NB4 (cell line): ENCODE measurements at regions not wholly inside any gene's neighbourhood (a gene's known extent, or its start where the extent isn't known, plus 50 kb on each side); places are given as distances from the start of the nearest gene placed in this dataset.

ENCODE experiments used
- DNase-seq: peaks from one replicate; pipeline ENCODE4 v3.0.0; 2010; ENCODE audit warnings: low read depth
- H3K4me3 ChIP-seq: one replicate; pipeline ENCODE4 v1.5.1; 2011; ENCODE audit warnings: mild to moderate bottlenecking, low read depth, low read length, moderate library complexity
- MYC ChIP-seq: IDR thresholded peaks from 2 replicates; pipeline ENCODE4 v1.6.1; 2011; ENCODE audit warnings: low read depth, low read length
- POLR2A ChIP-seq: IDR thresholded peaks from 2 replicates; pipeline ENCODE4 v1.6.1; 2011; ENCODE audit warnings: mild to moderate bottlenecking; ENCODE audit not compliant: insufficient read length; ENCODE audit errors: extremely low read depth
- TF ChIP-seq, protein P1 (sequence below): IDR thresholded peaks from 2 replicates; pipeline ENCODE4 v1.6.1; 2011; ENCODE audit warnings: low read depth, low read length
- TF ChIP-seq, protein P2 (sequence below): IDR thresholded peaks from one replicate; pipeline ENCODE4 v1.5.1; 2012; ENCODE audit warnings: low read depth, low read length

DNA sequence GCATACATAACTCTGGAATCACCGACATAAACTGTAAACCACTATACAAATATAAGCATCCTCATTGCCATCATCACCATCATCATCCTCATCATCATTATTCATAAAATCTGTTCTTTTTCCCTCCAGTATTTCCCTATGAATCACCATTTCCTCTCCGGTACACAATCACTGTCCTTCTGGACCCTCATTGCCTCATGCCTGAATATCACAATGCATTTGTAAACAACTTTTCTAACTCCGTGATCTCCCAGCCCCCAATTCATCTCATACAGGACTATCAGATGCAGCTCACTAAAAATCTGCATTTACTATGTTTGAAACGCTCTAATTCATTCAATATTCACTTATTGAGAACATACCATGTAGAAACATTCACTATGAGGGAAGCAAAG is 339.7 kb downstream of the TBC1D32 start:
- no peak for DNase-seq
- TF ChIP-seq, protein P1, sequence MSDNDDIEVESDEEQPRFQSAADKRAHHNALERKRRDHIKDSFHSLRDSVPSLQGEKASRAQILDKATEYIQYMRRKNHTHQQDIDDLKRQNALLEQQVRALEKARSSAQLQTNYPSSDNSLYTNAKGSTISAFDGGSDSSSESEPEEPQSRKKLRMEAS: no peak
- TF ChIP-seq, protein P2, sequence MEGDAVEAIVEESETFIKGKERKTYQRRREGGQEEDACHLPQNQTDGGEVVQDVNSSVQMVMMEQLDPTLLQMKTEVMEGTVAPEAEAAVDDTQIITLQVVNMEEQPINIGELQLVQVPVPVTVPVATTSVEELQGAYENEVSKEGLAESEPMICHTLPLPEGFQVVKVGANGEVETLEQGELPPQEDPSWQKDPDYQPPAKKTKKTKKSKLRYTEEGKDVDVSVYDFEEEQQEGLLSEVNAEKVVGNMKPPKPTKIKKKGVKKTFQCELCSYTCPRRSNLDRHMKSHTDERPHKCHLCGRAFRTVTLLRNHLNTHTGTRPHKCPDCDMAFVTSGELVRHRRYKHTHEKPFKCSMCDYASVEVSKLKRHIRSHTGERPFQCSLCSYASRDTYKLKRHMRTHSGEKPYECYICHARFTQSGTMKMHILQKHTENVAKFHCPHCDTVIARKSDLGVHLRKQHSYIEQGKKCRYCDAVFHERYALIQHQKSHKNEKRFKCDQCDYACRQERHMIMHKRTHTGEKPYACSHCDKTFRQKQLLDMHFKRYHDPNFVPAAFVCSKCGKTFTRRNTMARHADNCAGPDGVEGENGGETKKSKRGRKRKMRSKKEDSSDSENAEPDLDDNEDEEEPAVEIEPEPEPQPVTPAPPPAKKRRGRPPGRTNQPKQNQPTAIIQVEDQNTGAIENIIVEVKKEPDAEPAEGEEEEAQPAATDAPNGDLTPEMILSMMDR: no peak
- TF ChIP-seq POLR2A: no peak
- no peak for TF ChIP-seq MYC
- H3K4me3 ChIP-seq: no peak overlapping the region

DNA sequence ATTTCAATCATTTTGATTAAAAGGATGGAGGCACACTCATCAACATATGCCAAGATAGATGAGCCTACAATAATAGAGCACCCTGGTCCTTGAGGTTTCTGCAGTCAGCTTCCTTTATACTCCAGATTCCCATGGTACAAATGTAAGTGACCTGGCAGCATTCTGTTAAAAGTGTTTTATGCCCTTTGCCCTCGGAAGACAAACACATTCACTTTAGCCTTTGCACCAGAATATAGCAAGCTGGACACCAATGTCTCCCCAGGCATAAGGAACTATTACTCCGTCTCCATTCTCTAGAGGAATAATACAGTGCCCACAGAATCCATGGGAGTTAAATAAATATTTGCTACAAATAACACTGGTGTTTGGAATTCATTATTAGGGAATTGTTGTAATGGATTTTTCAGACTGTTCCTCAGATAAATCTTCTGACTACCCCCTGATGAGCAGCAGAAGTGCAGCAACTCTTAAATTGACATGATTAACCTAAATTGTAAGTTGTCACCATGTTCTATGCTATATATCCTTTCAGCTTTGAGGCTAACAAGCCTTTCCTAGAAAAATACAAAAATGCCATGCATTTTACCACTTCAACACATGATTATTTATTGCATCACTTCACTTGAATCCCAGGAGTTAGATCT is 340.2 kb downstream of the TBC1D32 start:
- no peak overlapping the region for H3K4me3 ChIP-seq
- no peak for DNase-seq
- TF ChIP-seq, protein P2: no peak
- TF ChIP-seq, protein P1: no peak
- TF ChIP-seq POLR2A: no peak
- no peak for TF ChIP-seq MYC

DNA sequence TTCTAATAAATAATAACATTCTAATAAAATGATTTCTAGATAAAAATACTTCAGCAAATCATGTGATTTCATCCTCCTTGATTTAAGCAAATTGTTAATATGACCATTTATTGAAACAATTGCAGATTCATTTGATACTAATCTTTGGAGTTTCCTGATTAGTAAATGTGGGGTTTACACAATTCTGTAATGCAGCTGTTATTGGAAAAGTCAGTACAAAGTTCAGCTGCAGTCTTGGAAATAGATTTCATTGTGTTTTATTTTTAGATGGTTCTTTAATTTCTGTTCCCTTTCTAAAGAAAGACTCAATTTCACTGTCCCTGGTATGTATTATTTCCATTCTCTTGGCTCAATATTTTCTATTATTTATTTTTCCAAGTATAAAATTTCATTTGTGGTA is 342.0 kb downstream of the TBC1D32 start:
- DNase-seq: no peak
- no peak overlapping the region for H3K4me3 ChIP-seq
- TF ChIP-seq, protein P1: no peak
- TF ChIP-seq MYC: no peak
- TF ChIP-seq, protein P2: no peak
- TF ChIP-seq POLR2A: no peak

DNA sequence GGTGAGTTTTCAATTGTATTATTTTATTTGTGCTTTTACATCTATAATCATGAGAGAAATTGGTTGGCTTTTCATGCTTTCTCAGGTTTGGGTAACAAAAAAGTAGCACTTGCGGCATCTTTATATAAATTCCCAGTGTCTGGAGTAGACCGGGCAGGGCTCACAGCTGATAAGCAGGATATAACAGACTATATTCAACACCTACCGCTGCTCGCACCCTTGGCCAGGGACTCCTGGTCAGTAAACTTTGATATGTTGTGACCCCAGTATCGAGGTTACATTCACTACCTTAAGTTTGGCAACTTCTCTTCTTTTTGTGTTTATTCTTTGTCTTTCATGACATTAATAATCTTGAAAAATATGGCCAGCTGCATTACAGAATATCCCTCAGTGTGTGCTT is 343.4 kb downstream of the TBC1D32 start:
- H3K4me3 ChIP-seq: no peak overlapping the region
- DNase-seq: no peak
- TF ChIP-seq, protein P1: no peak
- TF ChIP-seq, protein P2: no peak
- TF ChIP-seq POLR2A: no peak
- no peak for TF ChIP-seq MYC

DNA sequence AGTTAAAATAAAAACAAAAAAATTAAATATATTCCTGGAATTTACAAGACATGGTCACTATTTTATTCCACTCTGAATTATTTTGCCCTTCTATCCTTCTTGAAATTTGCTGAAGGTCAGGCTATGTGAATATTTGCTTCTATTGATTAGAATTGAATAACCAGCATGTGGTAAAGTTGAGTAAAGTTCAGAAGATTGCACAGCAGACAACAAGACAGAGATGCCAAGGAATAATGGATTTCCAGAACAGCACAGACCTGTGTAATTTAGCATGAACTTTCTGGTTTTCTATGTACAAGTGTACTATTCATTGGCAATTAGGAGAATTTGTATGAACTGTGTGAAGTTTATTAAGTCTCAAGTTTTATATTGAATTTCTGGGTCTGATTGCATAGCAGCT is 352.4 kb downstream of the TBC1D32 start:
- H3K4me3 ChIP-seq: no peak overlapping the region
- TF ChIP-seq, protein P2: no peak
- no peak for TF ChIP-seq MYC
- TF ChIP-seq POLR2A: no peak
- no peak for DNase-seq

DNA sequence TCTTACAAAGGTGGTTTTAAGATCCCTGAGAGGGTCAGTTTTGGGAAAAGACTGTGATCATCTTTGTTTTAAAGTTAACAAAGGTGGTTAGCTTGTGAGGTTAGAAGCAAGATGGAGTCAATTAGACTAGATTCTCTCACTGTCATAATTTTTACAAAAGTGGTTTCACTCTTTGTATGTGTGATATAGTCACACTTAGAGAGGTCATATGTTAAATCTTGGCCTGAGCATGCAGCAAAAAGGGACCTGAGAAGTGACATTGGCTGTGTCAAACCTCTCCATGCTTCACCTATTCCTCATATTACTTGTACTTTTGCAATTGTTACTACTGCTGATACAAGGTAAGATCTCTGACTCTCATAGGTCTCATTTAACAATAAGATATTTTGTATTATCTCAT is 368.0 kb downstream of the TBC1D32 start:
- no peak for DNase-seq
- H3K4me3 ChIP-seq: no peak overlapping the region
- TF ChIP-seq, protein P2: no peak
- no peak for TF ChIP-seq POLR2A
- no peak for TF ChIP-seq MYC
- TF ChIP-seq, protein P1: no peak
